Activated CD8-positive, alpha-beta memory T cell treated with anti-CD3 and anti-CD28 coated beads, Interleukin-2, amount 10 ng/mL, durations not matched to agents 7 days and 5 days (primary cell): ENCODE measurements at regions not wholly inside any gene's neighbourhood (a gene's known extent, or its start where the extent isn't known, plus 50 kb on each side); places are given as distances from the start of the nearest gene placed in this dataset.
"Not testable (repeated sequence)": the region's sequence is repeated elsewhere in the genome, so short reads cannot be mapped to it uniquely, and the experiment has no call there.

Source experiments
- ATAC-seq: fragments of 150-1000 bp; cut with Tn5 transposase; one replicate; pipeline ENCODE4 v1.10.0; 2021; ENCODE audit warnings: moderate library complexity
- CTCF ChIA-PET: fragments of 350-600 bp; sonication (Branson Sonifier 250); formaldehyde crosslinking; loops from one replicate; lab custom pipeline; 2021; ENCODE audit warnings: antibody characterized with exemption; lab: Charles Lee
- DNase-seq: peaks from one replicate; pipeline ENCODE4 v3.0.0-alpha.2; 2020
- H3K27ac Mint-ChIP-seq: one replicate; pipeline ENCODE4 v1.8.0; 2021; ENCODE audit warnings: mild to moderate bottlenecking, mixed read lengths
- H3K27me3 Mint-ChIP-seq: one replicate; pipeline ENCODE4 v1.8.0; 2021; ENCODE audit warnings: mixed read lengths
- H3K36me3 Mint-ChIP-seq: one replicate; pipeline ENCODE4 v1.8.0; 2021; ENCODE audit warnings: mild to moderate bottlenecking, mixed read lengths
- H3K4me1 Mint-ChIP-seq: one replicate; pipeline ENCODE4 v1.8.0; 2021; ENCODE audit warnings: mixed read lengths
- H3K4me3 Mint-ChIP-seq: one replicate; pipeline ENCODE4 v1.8.0; 2021; ENCODE audit warnings: mild to moderate bottlenecking, moderate library complexity, mixed read lengths
- H3K9me3 Mint-ChIP-seq: one replicate; pipeline ENCODE4 v1.8.0; 2022; ENCODE audit warnings: low read depth, mixed read lengths

DNA sequence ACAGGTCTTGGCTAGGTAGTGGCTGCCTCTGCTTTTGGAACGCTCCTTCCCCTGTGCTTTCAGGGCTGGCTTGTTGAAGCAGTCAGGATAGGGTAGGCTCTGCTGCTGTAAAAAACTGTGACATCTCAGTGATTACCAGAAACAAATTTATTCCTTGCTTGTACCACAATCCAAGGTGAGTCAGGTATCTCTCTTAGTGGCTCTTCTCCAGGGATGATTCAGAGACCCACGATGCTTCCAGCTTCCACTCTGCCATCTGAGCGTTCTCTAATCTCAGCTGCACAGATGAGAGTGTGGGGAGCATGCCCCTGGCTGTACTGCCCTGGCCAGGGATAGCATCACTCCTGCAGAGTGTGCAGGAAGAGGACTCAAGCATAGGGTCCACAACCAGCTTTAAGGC, 174.9 kb downstream of the VAPA start:
- Mint-ChIP-seq H3K27me3 (no peaks in the 10 kb centered on the region), H3K27ac (no peak overlapping the region), H3K36me3 (no peaks in the 10 kb centered on the region), H3K9me3 (no peaks in the 10 kb centered on the region), H3K4me1 (no peaks in the 10 kb centered on the region), H3K4me3 (no peak overlapping the region)
- DNase-seq, result no peak
- CTCF ChIA-PET, result interaction anchor here (1.4 kb wide), 1 partner anchor 15 kb away, joined by 3 read pairs; no protein-coding TSS in a partner anchor
- no peak for ATAC-seq

DNA sequence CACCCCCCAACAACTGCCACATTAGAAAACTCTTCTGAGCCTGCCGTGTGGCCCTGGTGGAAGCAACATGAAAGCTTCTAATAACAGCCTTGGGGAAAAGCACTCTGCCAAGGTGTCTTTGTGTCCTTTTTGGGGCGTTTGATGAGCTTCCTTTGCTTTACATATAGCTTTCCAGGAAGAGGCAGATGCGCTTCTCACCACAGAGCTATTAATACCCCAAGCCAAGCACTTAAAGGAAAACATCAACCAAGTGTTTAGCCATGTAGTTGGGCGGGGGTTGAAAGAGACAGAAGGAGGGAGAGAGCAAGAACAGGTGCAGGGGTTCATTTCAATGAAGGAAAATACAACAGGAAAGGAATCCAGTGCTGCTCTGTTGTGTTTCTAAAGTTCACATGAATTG, 176.1 kb downstream of the VAPA start:
- no peak for ATAC-seq
- Mint-ChIP-seq H3K4me3 (no peak overlapping the region), H3K4me1 (no peaks in the 10 kb centered on the region), H3K9me3 (no peaks in the 10 kb centered on the region), H3K27me3 (no peaks in the 10 kb centered on the region), H3K27ac (no peak overlapping the region), H3K36me3 (no peaks in the 10 kb centered on the region)
- DNase-seq, result no peak
- CTCF ChIA-PET, result no interaction called here

DNA sequence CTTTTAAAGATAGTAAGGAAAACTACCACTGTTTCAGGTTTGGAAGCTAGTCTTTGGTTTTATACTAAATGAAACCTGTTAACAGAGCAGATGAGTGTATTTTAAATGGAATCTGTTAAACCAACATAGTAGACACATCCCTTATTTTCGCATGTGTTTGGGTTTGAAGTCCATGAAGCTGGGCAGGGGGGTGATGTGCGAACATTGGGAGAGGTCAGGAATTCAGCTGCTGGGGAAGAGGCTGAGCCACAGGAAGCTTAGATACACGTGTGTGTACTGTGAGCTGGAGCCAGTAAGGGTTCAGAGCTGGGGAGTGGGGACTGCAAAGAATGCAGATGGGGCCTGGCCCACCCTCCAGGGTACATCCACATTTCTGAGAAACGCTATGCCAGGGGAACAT, 176.9 kb downstream of the VAPA start:
- no peaks in the 10 kb centered on the region for H3K27me3 Mint-ChIP-seq

GRCh38 chr18:10093445-10093844, 179.6 kb downstream of the VAPA start:
- DNase-seq (no peak), ATAC-seq (no peak)
- Mint-ChIP-seq H3K36me3 (no peaks in the 10 kb centered on the region), H3K4me1 (no peaks in the 10 kb centered on the region), H3K27ac (no peak overlapping the region), H3K9me3 (no peaks in the 10 kb centered on the region), H3K4me3 (no peak overlapping the region), H3K27me3 (no peaks in the 10 kb centered on the region)
- CTCF ChIA-PET, result no interaction called here

More for the DNA sequence above, 176.9 kb downstream of the VAPA start:
- ATAC-seq (no peak), DNase-seq (no peak)
- Mint-ChIP-seq H3K27ac (no peak overlapping the region), H3K9me3 (no peaks in the 10 kb centered on the region), H3K4me3 (no peak overlapping the region), H3K36me3 (no peaks in the 10 kb centered on the region), H3K4me1 (no peaks in the 10 kb centered on the region)
- CTCF ChIA-PET, result no interaction called here

GRCh38 chr18:10094154-10094553, 180.3 kb downstream of the VAPA start:
- Mint-ChIP-seq H3K4me3 (no peak overlapping the region), H3K27ac (no peak overlapping the region), H3K27me3 (no peaks in the 10 kb centered on the region), H3K4me1 (no peaks in the 10 kb centered on the region), H3K9me3 (no peaks in the 10 kb centered on the region), H3K36me3 (no peaks in the 10 kb centered on the region)
- ATAC-seq, result no peak
- DNase-seq, result no peak
- CTCF ChIA-PET, result no interaction called here

- no peak for ATAC-seq
- CTCF ChIA-PET, result no interaction called here
- no peak for DNase-seq
- no peaks in the 10 kb centered on the region for H3K27me3 Mint-ChIP-seq
- no peak overlapping the region for H3K4me3 Mint-ChIP-seq
- no peak overlapping the region for H3K27ac Mint-ChIP-seq
- H3K36me3 Mint-ChIP-seq, result no peaks in the 10 kb centered on the region
- H3K9me3 Mint-ChIP-seq, result no peaks in the 10 kb centered on the region
- no peaks in the 10 kb centered on the region for H3K4me1 Mint-ChIP-seq
Observed at GRCh38 chr18:10094655-10095054, 180.8 kb downstream of the VAPA start.

DNA sequence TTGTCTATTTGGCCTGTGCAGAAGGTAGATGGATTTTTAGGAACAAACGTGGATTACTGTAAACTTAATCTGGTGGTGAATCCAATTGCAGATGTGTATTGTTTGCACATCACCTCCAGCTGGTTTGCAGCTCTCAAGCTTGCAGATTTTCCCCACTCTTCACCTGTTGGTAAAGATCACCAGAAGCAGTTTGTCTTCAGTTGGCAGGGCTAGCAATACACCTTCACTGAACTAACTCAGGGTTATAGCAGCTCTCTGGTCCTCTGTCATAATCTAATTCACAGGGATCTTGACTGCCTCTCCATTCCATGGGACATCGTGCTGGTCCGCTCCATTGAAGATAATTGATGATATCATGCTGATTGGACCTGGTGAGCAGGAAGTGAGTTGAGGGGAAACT, 181.5 kb downstream of the VAPA start:
- Mint-ChIP-seq H3K9me3 (no peaks in the 10 kb centered on the region), H3K36me3 (no peaks in the 10 kb centered on the region), H3K4me3 (no peak overlapping the region), H3K4me1 (no peaks in the 10 kb centered on the region), H3K27me3 (no peaks in the 10 kb centered on the region), H3K27ac (no peak overlapping the region)
- ATAC-seq (no peak), DNase-seq (no peak)
- CTCF ChIA-PET, result no interaction called here

- no peak for DNase-seq
- no peak overlapping the region for H3K4me3 Mint-ChIP-seq
- no peak for ATAC-seq
- no peaks in the 10 kb centered on the region for H3K4me1 Mint-ChIP-seq
- no peak overlapping the region for H3K27ac Mint-ChIP-seq
- no peaks in the 10 kb centered on the region for H3K36me3 Mint-ChIP-seq
- CTCF ChIA-PET, result no interaction called here
- no peaks in the 10 kb centered on the region for H3K9me3 Mint-ChIP-seq
- H3K27me3 Mint-ChIP-seq, result no peaks in the 10 kb centered on the region
Observed at GRCh38 chr18:10099539-10100140, 185.8 kb downstream of the VAPA start.

DNA sequence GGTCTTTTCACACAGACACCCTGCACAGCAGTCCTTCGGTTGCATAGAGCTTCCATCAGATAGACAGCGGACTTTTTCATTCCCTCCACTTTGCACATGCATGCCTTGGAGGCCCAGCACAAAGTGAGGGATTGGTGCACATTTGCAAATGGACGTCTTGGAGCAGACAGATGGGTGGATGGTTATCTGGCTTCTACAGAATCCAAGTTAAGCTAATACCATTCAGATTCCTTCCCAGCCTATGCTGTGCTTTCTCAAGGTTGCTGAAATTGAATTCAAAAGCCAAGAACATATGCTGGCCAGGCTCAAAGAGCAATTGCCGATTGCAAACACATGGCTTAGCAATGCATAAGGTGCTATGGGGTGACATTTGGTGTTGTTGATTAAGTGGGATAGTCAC, 186.4 kb downstream of the VAPA start:
- CTCF ChIA-PET, result no interaction called here
- Mint-ChIP-seq H3K4me1 (no peaks in the 10 kb centered on the region), H3K36me3 (no peaks in the 10 kb centered on the region), H3K9me3 (no peaks in the 10 kb centered on the region), H3K4me3 (no peak overlapping the region), H3K27ac (no peak overlapping the region), H3K27me3 (no peaks in the 10 kb centered on the region)
- no peak for ATAC-seq
- DNase-seq, result no peak

DNA sequence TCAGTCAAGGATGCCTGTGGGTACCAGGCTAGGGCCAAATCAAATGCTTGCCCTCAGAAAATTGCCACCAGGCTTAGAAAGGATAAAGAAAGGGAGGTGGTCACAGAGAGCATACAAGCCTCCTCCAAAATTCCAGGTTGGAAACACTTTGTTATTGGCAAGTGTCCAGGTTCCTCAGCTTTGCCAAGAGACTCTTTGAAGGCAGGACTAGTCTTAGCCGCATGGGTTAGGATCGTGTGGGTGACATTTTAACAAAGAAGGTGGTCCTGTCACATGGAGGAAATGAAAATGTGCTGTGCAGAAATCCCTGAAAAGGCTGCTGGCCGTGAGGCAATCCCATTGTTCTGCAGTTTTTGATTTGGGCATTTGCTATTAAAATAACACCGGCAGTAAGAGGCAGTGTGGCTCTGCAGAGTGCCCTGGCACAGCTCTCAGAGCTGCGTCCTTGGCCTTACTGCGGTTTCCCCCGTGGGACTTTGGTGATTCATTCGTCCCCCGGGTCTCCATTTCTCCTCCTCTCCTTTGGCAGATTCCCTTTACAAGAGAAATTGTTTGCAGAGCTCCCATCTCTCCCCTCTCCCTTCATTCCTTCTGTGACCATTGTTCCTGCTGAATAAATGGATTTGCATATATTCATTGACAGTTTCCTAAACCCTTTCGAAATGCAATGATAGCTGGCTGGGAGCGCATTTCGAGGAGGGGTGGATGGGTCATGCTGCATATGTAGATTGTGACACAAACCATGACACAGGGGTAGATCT, 187.3 kb downstream of the VAPA start:
- CTCF ChIA-PET, result no interaction called here
- Mint-ChIP-seq H3K36me3 (no peaks in the 10 kb centered on the region), H3K4me3 (no peak overlapping the region), H3K27me3 (no peaks in the 10 kb centered on the region), H3K27ac (no peak overlapping the region), H3K9me3 (no peaks in the 10 kb centered on the region), H3K4me1 (no peaks in the 10 kb centered on the region)
- DNase-seq (no peak), ATAC-seq (no peak)

DNA sequence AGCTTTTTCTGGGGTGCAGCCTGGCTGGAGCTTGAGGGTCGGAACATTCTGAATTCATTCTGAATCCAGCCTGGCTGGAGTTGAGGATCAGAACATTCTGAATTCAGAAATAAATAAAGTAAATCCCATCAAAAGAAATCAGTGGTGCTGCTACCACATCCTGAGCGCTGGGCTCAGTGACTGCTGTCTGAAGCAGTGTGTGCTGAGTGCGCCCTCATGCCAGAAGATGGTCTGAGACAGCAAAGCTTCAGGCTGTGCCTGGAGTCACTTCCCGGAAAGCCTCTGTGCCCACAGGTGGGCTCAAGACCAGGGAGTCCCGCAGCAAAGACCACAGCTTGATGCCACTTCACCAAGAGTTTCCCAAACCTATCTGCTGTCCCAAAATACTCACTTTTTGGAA, 187.9 kb downstream of the VAPA start:
- no peaks in the 10 kb centered on the region for H3K9me3 Mint-ChIP-seq
- H3K36me3 Mint-ChIP-seq, result no peaks in the 10 kb centered on the region
- no peak overlapping the region for H3K27ac Mint-ChIP-seq
- ATAC-seq, result no peak
- CTCF ChIA-PET, result no interaction called here
- no peak overlapping the region for H3K4me3 Mint-ChIP-seq
- peaks cover under 1% of the 10 kb centered on the region for H3K27me3 Mint-ChIP-seq
- no peak for DNase-seq
- no peaks in the 10 kb centered on the region for H3K4me1 Mint-ChIP-seq

DNA sequence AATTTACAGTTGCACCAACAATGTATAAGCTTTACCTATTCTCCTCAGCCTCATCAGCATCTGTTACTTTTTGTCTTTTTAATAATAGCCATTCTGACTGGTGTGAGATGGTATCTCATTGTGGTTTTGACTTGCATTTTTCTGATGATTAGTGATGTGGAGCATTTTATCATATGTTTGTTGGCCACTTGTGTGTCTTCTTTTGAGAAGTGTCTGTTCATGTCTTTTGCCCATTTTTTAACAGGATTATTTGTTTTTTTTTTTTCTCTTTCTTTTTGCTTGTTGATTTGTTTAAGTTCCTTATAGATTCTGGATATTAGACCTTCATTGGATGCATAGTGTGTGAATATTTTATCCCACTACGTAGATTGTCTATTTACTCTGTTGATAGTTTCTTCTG, 191.3 kb downstream of the VAPA start:
- H3K27me3 Mint-ChIP-seq, H3K27ac Mint-ChIP-seq, ATAC-seq, H3K4me1 Mint-ChIP-seq, H3K4me3 Mint-ChIP-seq, H3K36me3 Mint-ChIP-seq, CTCF ChIA-PET, DNase-seq, H3K9me3 Mint-ChIP-seq: not testable (repeated sequence)

DNA sequence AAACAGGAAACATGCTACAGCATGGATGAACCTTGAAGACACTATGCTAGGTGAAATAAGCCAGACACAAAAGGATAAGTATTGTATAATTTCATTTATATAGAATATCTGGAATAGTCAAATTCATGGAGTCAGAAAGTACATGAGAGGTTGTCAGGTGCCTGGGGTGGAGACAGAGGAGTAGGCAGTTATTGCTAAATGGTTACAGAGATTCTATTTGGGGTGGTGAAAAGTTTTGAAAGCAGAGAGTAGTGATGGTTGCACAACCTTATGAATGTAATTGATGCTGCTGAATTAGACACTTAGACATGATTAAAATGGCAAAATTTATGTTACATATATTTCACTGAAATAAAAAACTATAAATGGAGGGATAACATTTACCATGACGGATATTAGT, 197.4 kb downstream of the VAPA start:
- ATAC-seq, result no peak
- H3K9me3 Mint-ChIP-seq, result no peaks in the 10 kb centered on the region
- CTCF ChIA-PET, result no interaction called here
- H3K4me1 Mint-ChIP-seq, result no peaks in the 10 kb centered on the region
- H3K27me3 Mint-ChIP-seq, result peaks cover 12% of the 10 kb centered on the region
- H3K27ac Mint-ChIP-seq, result no peak overlapping the region
- no peak overlapping the region for H3K4me3 Mint-ChIP-seq
- no peak for DNase-seq
- no peaks in the 10 kb centered on the region for H3K36me3 Mint-ChIP-seq

GRCh38 chr18:10111944-10112343, 198.1 kb downstream of the VAPA start:
- ATAC-seq, result no peak
- no peaks in the 10 kb centered on the region for H3K9me3 Mint-ChIP-seq
- H3K27me3 Mint-ChIP-seq, result peaks cover 14% of the 10 kb centered on the region
- CTCF ChIA-PET, result no interaction called here
- DNase-seq, result no peak
- no peaks in the 10 kb centered on the region for H3K4me1 Mint-ChIP-seq
- no peaks in the 10 kb centered on the region for H3K36me3 Mint-ChIP-seq
- H3K4me3 Mint-ChIP-seq, result no peak overlapping the region
- no peak overlapping the region for H3K27ac Mint-ChIP-seq
